ENCODE measurements at regions not wholly inside any gene's neighbourhood (a gene's known extent, or its start where the extent isn't known, plus 50 kb on each side); places are given as distances from the start of the nearest gene placed in this dataset.

GRCh38 chr1:213864091-213864490 is 123.7 kb upstream of the PROX1 start:
- DNase-seq (ENCODE audit: low read depth) = no peak

DNA sequence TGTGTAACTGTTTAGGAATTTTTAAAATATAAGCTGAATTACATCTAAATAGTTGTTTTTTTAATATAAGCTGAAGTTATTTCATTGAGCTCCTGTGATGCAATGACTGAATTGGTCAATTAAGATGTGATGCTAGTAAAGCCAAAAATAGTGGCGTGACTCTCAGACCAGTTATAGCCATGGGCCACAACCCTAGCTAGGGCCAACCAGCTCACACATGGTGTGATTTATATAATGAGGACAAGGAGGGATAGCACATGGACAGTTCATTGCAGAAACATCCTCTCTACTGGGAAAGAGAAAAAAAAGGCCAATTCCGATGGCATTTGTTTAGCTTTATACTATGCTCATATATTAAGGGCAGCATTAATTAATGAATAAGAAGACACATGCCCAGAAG is 119.3 kb upstream of the PROX1 start:
- DNase-seq (ENCODE audit: low read depth) = no peak

GRCh38 chr1:213871179-213871578 is 116.6 kb upstream of the PROX1 start:
- DNase-seq (ENCODE audit: low read depth) = no peak

DNA sequence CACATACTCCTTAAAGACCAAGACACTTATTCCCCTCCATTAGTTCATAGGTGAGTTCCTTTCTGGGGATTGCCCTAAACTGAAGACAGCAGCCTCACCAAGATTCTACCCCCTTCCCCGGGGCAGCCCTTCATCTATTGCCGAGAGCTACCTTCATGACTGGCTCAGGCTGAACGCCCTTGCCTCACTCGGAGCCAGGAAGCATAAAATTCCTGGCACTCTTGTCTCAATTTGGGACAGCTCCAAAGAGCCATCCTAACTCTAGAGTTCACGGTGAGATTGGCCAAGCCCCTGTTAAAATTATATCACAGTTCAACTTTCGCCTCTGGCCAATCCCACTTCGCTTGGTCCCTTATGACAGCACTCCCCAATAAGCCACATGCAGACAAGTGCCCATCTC is 113.0 kb upstream of the PROX1 start:
- DNase-seq (ENCODE audit: low read depth) = no peak

DNA sequence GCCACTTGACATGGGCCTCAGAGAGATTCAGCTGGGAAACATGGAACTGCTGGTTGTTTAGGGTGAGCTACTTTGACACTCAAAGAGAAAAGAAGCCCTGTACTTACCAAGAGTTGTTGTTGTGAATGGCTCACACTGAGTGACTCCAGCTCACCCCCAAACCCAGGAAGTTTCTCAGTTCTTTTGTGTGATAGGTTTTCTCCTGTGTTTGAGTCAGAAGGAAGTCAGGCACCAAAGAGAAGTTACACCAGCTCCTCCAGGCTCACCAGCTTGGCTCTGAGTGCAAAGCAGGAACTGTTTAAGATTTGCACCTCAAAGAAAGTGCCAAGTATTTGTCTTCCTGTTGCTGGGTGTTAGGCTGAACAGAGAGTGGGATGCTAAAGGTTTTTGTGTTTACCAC is 111.2 kb upstream of the PROX1 start:
- no peak for DNase-seq (ENCODE audit: low read depth)

DNA sequence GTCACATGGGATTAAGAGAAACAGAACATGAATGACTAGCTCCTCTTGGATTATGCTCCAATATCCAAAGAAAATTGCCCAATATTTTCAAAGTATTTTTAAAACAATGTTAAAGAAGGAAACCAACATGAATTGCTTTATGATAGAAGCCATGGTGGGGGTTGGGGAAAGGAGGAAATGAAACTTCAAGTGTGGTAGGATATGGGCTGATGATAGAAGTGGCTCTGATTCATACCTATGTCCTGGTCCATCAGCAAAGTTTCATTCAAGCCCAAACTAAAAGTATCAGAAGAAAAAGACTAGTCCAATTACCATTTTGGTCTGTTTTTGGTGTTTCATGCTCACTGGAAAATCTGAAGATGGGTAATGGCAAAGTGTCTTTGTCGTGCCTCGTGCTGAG is 104.2 kb upstream of the PROX1 start:
- DNase-seq (ENCODE audit: low read depth) = no peak

- no peak for DNase-seq (ENCODE audit: low read depth)
Observed at GRCh38 chr1:213884402-213884801, 103.4 kb upstream of the PROX1 start.

DNA sequence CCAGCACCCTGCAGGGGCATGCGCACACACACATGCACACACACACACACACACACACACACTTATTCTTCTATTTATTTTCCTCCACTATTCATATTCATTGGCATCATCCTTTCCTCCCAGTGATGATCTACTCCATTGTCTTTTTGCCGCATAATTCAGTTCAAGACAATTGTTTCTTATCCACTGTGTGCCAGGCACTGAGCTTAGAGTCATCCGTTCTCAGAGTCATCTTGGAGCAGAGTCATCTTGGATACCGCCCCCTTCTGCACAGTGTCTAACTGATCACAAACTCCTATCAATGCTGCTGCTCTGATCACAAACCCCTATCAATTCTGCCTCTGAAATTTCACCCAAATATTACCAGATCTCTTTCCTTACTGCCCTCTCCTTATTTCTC is 102.8 kb upstream of the PROX1 start:
- DNase-seq (ENCODE audit: low read depth) = no peak

GRCh38 chr1:213887842-213888241 is 99.9 kb upstream of the PROX1 start:
- DNase-seq (ENCODE audit: low read depth) = no peak

- DNase-seq (ENCODE audit: low read depth) = no peak
Observed at GRCh38 chr1:213891989-213892902, 95.5 kb upstream of the PROX1 start.

GRCh38 chr1:213898684-213899083 is 89.1 kb upstream of the PROX1 start:
- no peak for DNase-seq (ENCODE audit: low read depth)

DNA sequence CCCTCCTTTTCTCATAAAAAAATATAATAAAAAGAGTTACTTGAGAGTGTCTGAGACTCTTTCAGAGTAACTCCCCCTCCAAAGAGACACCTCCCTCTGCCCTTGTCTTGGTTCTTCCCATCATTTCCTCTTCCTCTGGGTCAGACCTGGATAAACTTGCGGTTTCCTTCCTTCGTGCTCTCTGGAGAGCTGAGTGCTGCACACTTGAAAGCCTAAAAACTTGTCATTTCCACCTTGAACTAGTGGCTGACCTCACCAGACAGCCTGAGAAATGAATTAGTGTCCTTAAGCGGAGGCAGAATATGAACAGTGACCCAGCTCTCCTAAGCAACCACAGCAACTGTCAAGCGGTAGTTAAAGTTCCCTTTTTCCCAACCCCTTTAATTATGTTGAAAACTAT is 88.4 kb upstream of the PROX1 start:
- no peak for DNase-seq (ENCODE audit: low read depth)

- DNase-seq (ENCODE audit: low read depth) = no peak
Observed at GRCh38 chr1:213905344-213905743, 82.4 kb upstream of the PROX1 start.

DNA sequence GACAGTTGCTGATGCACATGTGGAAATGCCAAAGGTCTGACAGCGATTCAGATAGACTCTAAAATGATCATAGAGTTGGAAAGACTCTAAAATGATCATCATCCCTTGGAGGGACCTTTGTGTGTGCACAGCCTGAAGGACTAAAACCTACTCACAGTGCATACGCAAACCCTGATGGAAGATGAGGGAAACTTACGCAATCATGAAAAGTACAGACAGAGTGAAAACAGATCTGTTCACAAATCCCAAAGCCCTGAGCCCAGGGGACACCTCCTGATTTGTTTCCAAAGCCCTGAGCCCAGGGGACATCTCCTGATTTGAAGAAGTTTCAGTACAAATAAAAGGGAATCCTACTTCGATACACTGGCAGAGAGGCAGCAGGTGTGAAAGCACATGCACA is 79.3 kb upstream of the PROX1 start:
- no peak for DNase-seq (ENCODE audit: low read depth)

GRCh38 chr1:213914392-213914791 is 73.4 kb upstream of the PROX1 start:
- peak; percentile 11 for DNase-seq (ENCODE audit: low read depth)

DNA sequence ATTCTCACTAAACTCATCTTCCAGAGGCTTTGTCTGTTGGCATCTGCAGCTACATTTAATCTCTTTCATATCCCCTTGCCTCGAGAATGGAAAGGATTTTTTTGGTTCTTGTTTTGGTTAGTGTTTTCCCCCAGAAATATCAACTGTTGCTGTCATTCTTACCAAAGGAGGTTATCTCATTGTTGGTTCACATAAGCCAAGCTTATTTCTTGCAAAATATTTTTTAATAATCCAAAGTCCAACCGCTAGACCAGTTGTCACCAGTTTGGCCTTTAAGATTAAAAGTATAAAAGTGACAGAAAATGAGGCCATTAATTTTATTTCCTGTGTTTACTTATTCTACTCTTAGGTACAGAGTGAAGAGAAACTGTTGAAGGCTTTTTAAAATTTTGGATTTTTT is 66.5 kb upstream of the PROX1 start:
- no peak for DNase-seq (ENCODE audit: low read depth)

GRCh38 chr1:213921712-213922111 is 66.1 kb upstream of the PROX1 start:
- DNase-seq (ENCODE audit: low read depth) = no peak

- DNase-seq (ENCODE audit: low read depth) = no peak
Observed at GRCh38 chr1:213925531-213926182, 62.1 kb upstream of the PROX1 start.

- no peak for DNase-seq (ENCODE audit: low read depth)
Observed at GRCh38 chr1:213927846-213928245, 59.9 kb upstream of the PROX1 start.

GRCh38 chr1:213929398-213929797 is 58.4 kb upstream of the PROX1 start:
- DNase-seq (ENCODE audit: low read depth) = no peak

GRCh38 chr1:213931836-213932235 is 55.9 kb upstream of the PROX1 start:
- no peak for DNase-seq (ENCODE audit: low read depth)

GRCh38 chr1:213933336-213933735 is 54.4 kb upstream of the PROX1 start:
- DNase-seq (ENCODE audit: low read depth) = no peak

DNA sequence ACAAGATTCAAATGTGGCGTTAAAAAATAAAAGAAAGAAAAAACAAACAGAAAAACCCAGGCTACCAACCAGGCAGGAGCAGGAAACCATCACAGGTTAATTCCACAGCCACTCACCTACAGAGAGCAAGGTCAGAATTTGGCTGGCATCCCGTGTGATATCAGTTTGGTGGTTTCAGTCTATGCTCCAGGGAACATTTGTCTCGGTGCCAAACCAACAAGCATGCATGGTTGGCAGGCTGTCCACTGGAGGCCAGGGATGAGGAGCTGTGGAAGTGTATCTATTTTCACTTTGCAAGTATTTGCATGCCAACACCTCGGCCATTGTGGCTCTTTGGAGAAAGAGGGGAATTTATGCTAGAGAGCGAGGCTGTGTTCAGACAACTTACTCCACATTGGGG is 53.1 kb upstream of the PROX1 start:
- no peak for DNase-seq (ENCODE audit: low read depth)

All from forelimb muscle (tissue), 1 donor.